ENCODE measurements at regions not wholly inside any gene's neighbourhood (a gene's known extent, or its start where the extent isn't known, plus 50 kb on each side); places are given as distances from the start of the nearest gene placed in this dataset.

DNA sequence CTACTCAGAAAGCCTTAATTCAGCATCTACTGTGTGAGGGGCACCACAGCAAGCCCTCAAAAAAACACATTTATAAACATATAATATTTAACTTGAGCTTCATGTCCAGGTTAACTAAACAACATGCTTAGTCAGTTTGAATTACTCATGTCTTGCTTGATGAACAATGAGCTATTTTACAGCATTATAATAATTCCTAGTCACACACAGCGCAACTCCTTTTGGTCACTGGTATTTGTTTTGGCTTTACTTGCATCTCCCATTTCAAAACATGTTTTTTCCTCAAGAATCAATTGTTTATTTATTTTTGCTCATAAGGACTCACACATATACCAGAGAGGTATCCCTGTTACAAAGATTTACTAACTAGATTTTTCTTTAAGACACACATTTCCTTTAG, 616.7 kb upstream of the DAB2 start:
- DNase-seq (ENCODE audit: low spot score), result no peak

DNA sequence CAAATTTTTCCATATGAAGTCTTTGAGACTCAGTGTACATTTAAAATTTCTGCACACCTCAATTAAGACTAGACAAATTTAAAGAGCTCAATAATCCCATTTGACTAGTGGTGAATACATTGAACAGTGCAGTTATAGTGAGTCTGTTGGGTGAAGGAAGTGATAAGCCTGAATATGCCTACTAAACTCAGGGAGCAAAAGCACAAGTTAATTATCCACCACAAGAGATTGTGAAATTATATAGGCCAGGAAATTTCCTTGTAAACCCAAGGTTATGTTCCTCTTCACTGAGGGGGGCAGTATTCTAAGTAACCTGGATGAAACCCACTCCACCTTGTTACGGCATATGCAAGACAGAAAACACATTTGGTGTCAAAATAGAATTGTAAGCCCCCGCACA, 612.9 kb upstream of the DAB2 start:
- DNase-seq (ENCODE audit: low spot score), result no peak

DNA sequence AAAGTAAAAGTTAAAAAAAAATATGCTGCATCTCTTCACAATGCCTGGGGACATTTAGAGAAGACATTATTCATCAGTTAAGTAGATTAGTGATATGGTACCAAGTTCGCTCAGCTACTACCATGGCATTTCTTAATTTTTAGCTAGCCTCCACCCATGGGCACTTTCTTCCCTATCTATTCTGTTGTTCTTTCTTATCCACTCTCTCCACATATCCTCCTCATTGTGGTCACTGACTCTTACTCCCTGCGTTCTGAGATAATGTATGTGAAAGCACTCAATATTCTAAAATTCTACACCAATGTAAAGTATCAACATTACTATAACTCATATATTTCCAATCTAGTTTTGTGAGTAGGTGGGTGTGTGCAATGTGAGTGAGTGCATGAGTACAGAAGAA, 609.7 kb upstream of the DAB2 start:
- DNase-seq (ENCODE audit: low spot score), result no peak

DNA sequence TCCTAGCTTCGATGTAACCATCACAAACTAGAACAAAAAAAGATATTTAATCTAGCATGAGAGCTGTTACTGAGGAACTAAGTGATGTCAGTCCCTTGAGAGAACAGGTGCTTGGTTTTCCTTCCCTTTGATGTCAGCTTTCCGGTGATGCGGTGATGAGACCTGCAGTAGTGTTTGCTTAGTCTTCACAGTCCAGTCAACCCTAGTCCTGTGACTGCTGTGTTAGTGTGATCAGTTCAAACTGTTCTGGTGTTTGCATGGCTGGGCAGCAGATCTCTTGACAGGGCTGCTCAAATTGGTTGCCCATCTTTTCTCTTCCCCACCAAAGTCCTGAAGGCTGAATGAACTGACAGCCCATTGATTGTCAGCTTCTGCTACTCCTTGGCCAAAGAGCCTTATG, 608.6 kb upstream of the DAB2 start:
- no peak for DNase-seq (ENCODE audit: low spot score)

DNA sequence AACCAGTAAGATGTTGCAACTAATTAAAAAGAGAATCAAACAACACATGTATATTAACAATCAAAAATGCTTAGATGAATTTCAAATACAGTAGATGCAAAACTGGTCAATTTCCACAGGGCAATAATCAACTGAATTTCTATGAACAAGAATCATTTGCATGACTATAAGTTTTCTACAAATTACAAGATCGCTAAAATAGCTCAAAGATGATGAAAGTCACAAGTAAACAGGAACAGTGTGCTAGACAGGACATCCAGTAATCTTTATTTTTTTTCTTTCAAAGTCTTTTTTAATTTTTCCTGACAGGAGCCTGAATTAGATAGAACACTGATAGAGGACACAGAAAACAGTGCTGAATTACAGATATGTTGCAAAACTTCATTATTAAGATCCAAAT, 608.2 kb upstream of the DAB2 start:
- no peak for DNase-seq (ENCODE audit: low spot score)

DNA sequence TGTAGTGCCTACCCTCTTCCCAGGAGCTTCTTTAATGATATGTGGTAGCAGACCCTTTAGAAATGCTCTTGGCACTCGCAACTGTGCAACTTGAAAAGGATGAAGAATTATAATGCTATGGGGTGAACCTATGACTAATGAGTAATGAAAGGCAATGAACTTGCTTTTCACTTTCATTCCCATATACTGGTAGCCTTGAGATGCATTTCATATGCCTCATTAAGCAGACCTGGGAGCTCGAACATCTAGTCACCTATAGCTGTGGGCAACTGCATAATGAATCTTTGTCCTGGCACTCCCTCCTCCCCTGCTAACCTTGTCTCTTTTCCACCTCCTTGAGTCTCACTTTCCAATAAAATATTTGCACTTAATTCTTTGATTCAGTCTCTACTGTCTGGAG, 605.9 kb upstream of the DAB2 start:
- DNase-seq (ENCODE audit: low spot score), result no peak

DNA sequence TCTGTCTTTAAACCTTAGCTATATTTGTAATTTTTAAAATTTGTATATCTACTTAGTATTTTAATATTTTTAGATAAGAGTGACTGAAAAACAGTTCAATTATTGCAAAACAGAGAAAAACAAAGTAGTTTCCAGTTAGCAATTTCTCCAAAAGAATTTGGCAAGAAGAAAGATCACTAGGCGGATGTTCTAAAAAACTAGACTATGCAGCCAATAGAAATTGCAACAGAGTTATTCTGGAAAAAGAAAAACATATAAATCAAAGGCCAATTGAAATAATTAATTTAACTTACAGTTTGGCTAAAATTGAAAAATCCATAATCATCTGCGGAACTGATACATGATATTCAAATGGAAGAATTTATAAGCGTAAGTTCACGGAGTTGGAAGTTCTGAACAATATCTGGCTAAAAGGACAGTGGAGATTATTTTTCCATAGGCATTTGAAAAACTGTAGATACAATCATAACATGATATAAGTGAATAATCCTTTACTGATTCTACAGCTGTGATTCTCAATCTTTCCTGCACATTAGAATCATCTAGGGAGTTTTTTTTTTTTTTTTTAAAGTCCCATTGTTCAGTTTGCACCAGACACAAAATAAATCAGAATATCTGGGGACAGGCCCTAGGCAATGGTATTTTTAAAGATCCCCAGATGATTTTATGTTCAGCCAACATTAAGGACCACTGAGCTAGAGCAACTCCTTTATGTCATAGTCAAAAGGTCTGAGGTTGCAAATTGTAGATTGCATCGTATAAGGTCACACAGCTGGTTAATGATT, 605.1 kb upstream of the DAB2 start:
- no peak for DNase-seq (ENCODE audit: low spot score)

DNA sequence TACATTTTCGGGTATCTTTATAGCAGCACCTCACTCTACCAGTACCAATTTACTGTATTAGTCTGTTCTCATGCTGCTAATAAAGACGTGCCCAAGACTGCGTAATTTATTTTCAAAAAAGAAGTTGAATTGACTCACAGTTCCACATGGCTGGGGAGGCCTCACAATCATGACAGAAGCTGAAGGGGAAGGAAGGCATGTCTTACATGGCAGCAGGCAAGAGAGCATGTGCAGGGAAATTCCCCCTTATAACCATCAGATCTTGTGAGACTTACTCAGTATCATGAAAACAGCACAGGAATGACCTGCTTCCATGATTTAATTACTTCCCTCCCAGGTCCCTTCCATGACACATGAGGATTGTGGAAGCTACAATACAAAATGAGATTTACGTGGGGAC, 602.6 kb upstream of the DAB2 start:
- no peak for DNase-seq (ENCODE audit: low spot score)

DNA sequence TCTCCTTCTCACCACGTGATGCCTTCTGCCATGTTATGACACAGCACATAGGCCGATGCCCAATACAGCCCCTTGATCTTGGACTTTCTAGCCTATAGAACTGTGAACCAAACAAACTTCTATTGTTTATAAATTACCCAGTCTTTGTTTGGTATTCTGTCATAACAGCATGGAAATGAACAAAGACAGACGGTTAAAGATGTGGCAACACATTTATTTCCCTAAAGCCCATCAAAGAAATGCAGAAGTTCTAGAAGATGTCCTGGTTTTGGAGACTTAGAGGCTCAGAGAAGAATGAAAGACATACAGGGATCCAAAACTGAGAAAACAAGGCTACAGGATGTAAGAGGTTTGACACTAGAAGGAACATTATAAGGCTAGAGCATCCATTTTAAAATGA, 600.8 kb upstream of the DAB2 start:
- no peak for DNase-seq (ENCODE audit: low spot score)

DNA sequence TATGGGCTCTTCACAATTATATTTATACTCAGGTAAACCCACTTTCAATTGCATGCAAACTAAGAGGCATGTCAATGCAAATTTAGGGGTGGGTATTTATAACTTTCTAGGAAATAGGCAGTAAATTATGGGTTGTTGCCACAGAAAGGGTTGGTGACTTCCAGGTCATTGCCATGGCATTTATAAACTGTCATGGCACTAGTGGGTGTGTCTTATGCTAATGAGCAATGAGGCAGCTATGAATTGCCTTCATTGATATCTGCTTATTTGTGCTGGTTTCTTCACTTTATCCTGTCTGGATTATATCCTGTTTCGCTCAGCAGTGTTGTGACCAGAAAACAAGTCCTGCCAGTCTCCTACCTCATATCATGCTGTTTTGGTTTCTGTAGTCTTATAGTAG, 597.3 kb upstream of the DAB2 start:
- DNase-seq (ENCODE audit: low spot score), result no peak

DNA sequence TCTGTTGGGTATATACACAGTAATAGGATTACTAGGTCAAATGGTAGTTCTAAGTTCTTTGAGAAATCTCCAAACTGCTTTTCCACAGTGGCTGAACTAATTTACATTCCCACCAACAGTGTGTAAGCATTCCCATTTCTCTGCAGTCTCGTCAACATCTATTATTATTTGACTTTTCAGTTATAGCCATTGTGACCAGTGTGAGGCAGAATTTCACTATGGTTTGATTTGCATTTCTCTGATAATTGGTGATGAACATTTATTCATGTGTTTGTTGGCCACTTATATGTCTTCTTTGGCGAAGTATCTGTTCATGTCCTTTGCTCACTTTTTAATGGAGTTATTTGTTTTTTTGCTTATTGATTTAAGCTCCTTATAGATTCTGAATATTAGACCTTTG, 596.2 kb upstream of the DAB2 start:
- no peak for DNase-seq (ENCODE audit: low spot score)

DNA sequence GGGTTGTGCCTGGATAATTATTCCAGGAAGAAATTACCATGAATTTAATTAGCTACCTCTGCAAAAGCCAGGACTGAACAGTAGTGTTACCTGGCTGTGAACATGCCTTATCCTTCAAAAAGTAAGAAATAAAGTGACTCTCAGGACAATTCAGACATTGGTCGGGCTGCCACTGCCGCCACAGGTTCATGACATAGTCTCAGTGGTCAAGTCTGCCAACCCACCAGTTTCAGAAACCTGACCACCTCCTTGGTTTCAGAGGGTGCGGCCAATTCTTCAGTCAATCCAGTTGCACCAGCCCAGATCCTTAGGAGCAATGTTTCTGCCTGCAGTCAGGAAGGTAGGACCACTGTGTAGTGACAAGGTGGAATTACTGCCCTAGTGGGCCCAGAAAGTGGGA, 593.1 kb upstream of the DAB2 start:
- no peak for DNase-seq (ENCODE audit: low spot score)

DNA sequence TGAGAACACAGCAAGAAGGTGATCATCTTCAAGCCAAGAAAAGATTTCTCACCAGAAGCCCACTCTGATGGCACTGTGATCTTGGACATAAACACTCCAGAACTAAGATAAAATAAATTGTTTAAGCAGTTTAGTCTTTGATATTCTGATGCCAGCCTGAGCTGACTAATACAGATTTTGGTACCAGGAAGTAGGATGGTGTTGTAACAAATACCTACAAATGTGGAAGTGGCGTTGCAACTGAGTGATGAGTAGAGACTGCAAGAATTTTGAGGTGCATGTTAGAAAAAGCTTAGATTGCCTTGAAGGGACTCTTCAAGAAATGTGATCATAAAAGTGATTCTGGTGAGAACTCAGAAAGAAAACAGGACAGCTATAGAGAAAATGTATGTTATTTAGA, 592.4 kb upstream of the DAB2 start:
- DNase-seq (ENCODE audit: low spot score), result no peak

DNA sequence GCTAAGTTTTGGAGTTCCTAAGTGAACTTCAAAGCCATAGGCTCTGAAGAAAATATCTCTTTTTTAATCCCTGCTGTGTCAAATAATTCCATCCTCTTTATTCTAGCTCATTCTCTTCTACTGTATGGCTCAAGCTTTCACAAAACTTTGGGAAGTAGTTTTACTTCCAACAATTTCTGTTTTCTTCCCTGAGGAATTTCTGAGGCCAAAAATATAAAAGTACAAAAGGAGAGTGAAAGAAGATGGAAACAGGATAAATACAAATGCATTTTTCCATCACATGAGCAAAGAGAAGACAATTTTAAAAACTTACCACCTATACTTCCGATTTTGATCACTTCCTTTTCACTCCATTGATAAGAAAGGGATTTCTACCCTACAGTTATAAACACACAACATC, 585.7 kb upstream of the DAB2 start:
- DNase-seq (ENCODE audit: low spot score), result no peak

DNA sequence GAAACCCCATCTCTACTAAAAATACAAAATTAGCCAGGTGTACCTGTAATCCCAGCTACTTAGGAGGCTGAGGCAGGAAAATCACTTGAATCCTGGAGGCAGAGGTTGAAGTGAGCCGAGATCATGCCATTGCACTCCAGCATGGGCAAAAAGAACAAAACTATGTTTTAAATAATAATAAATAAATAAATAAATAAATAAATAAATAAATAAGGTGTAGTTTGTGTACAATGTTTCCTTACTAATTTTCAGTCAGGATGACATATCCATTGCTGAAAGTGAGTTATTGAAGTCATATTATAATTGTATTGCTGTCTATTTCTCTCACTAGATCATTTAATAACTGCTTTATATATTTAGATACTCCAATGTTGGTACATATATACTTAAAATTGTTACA, 581.5 kb upstream of the DAB2 start:
- DNase-seq (ENCODE audit: low spot score), result no peak

DNA sequence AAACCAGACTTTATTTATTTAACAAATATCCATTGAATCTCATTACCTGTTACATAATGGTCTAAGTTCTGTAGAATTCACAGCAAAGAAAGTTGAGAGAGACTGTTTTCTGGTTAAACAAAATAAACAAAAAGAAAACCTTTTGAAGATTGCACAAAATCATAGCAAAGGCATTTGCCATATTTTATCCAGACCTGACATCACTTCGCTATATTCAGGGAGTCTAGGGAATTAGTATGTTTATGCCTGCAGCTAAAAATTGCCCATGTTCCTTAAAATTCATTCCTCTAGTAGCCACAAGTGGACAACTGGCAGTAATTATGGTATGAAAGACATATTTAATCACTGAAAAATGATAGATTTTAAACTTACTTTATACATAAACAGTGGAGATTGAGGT, 577.0 kb upstream of the DAB2 start:
- no peak for DNase-seq (ENCODE audit: low spot score)

DNA sequence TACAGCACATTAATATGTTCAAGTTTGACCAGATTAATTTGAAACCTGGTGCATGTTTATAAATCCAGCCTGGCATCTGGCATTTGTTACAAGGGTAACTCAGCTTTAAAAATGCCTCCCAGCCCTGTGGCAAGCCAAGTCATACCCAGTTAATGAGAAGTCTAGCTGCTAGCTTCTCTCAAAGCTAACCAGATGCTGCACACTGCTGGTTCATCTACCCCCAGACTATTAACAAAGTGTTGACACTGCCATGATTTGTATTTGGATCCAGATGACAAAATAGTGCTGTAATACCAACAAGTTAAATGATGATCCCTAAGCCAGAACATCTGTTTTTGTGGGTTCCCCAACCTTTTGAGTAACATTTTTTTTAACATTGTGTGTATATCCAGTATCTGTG, 573.7 kb upstream of the DAB2 start:
- DNase-seq (ENCODE audit: low spot score), result no peak

DNA sequence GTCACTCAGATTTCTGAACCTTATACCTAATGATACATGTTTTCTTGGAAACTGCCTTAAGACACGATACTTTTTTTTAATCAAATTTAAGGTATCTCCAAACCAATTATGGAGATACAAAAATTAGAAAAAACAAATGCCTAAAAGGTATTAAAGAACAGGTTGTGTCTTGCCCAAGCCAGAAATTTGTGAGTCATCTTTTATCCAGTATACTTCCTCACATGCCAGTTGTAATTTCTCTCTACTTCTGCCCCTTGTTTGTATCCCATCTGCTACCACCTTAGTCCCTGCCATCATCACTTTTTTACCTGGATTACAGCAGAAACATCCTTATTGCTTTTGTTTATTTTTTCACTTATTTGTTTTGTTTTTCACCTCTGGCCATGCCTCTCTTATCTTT, 571.2 kb upstream of the DAB2 start:
- no peak for DNase-seq (ENCODE audit: low spot score)

DNA sequence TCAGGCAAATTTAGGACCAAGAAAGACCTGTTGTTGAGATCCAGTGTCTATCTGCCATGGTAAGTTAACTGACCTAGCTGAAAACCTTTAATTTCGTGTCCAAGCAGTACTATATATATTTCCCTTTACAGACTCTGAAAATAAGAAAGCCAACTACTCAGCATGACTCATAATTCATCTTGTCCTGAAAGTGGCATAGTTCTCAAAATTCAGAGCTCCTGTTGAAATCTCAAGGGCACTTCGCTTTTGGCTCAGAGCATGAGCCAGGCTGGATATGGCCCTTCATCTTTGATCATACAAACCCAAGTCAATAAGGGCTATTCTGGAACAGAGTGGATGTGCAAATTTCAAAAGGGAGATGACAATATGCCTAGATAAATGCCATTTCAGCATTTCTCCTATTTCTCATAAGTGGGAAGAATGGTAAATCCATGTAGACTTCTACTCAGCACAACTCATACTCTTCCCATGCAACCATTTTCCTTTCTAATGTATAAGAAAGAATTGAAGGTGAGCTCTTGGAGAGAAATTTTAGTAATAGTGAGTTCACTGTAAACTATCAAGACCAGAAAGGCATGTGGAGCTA, 567.9 kb upstream of the DAB2 start:
- DNase-seq (ENCODE audit: low spot score), result no peak

DNA sequence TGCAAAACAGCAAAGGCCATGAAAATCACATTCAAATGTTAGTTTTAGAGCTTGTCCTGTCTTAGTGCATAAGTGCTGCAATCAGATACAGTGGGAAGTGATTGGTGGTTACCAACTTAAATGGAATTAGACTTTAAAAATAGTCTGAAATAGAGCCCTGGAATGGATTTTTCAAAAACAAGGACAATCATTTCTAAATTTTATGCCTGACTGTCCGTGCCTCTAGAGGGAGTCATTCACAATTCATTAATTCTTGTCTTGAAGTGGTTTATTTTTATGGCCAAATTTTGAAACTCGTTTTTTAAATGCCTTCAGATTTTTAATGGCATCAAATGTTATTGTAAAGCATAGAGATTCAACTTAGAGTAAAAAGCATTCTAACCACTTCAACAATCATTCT, 561.8 kb upstream of the DAB2 start:
- no peak for DNase-seq (ENCODE audit: low spot score)

DNA sequence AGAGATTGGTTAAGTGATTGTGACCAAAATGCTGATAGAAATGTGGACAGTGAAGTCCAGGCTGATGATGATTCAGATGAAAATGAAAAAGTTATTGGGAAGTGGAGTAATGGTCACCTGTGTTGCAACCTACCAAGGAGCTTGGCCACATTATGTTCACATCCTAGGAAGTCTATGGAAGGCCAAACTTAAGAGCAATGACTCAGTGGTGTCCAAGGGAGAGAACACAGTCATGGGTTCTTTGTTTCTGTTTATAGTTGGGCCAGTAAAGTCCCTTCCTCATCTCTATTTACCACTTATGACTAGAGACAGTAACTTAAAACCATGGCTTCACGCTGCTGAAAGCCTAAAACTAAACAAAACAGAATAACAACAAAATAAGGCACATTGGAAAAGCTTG, 555.3 kb upstream of the DAB2 start:
- no peak for DNase-seq (ENCODE audit: low spot score)

DNA sequence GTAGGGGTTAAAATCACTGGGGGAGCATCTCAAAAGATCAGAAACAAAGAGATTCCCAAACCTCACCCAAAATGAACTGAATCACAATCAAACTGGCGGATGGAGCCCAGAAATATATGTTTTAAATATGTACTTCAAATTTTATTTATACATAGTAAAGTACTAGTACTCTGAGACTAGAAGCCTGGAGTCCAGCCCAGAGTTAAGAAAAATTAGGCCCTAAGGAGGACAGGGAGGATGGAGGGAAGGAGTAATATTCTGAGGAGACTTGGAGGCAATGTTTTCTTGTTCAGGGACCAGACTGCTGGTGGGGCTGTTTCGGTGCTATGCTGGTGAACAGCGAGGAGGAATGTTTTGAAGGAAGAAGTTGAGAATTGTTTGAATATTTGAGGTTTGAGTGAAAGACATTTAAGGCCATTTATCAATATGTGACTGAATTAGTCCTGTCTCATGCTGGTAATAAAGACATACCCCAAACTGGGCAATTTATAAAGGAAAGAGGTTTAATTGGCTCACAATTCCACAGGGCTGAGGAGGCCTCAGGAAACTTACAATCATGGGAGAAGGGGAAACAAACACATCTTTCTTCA, 552.4 kb upstream of the DAB2 start:
- no peak for DNase-seq (ENCODE audit: low spot score)

DNA sequence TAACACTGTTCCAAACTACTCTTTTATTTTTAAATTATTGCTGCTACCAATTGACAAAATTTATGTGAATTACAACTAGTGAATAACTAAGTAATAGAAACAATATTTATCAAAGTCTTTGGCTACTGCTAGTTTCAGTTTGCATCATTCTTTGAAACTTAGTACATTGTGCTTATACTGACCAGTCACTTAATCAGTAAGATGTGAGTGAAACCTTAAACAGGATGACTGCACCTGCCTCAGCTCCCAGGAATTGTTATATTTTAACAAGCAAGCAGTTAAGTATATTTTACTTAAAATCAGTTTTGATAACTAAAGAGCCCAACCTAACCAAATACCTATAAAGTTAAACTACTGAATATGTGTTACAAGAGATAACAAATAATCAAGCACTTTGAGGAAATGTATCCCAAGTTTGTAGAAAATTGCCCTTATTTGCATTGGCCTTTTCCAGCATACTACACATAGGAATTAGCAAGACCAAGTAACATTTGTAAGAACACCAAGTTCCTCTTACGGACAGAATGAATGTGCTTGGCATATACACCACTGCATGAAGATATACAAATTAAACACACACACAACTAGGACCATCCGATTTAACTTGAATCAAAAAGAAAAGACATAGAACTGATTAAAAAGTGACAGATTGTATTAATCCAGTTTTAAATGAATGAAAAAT, 545.5 kb upstream of the DAB2 start:
- DNase-seq (ENCODE audit: low spot score), result no peak
